ENCODE measurements at regions not wholly inside any gene's neighbourhood (a gene's known extent, or its start where the extent isn't known, plus 50 kb on each side); places are given as distances from the start of the nearest gene placed in this dataset.

DNA sequence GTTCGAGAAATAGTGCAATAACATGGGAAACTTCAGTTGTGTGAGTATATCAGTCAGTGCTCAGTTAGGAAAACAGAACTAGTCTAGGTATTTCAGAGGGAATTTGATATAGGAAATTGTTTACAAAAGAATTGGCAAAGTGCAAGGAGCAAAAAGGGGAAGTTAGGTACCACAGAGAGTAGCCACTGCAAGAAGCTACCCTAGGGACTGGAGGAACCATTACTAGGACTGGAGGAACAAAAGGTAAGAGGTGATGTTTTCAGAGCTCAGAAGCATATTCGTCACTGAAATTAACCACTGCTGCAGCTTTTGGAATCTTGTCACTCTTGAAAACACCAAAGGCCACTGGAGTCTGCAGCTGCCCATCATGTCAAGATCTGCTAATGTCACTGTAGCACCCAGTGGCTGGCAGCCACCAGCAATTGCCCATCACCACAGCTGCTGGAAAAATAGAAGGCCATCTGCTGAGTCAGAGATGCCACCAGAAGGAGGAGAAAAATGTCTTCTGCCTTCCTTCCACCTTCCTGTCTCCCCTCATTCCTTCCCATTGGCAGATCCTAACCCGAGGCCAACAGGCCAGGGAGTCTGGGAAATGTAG, 160.6 kb upstream of the RPS6KA3 start:
- no peak for DNase-seq (ENCODE audit: low read depth)

DNA sequence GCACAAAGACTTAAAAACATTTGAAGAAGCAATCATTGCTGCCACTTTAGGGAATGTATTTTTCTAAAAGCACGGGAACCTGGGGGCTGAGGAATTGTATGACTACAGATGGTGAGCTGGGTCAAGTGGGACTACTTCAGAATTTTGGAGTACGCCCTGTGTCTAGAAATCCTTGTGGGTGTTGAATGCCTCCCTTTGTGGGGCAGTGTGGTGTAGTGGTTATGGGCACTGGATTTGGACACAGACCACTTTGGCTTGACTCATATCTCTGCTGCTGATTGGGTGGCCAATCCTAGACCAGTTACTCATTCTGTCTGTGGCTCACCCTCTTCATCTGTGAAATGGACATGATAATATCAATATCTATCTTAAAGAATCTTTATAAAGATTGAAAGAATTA, 155.0 kb upstream of the RPS6KA3 start:
- DNase-seq (ENCODE audit: low read depth): no peak

- no peak for DNase-seq (ENCODE audit: low read depth)
Observed at GRCh38 chrX:20421275-20421674, 154.6 kb upstream of the RPS6KA3 start.

DNA sequence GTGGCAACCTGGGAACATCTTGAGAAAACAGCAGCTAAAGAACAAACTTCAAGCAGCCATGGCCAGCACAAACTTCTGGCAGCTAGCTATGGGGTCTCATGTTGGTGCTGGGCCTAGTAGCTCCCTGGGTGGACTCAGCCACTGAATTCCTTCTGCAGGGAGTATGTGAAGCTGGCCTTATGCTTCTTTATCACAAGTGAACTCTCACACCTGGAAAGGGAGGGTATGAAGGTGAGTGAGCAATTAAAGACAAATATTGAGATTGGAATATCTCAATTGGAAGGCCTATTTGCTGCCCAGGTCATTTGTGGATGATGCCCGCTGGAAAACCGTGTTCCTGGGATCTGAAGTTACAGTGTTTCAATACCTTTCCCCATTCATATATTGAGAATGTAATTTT, 153.3 kb upstream of the RPS6KA3 start:
- no peak for DNase-seq (ENCODE audit: low read depth)

GRCh38 chrX:20418379-20419150, 151.9 kb upstream of the RPS6KA3 start:
- no peak for DNase-seq (ENCODE audit: low read depth)

DNA sequence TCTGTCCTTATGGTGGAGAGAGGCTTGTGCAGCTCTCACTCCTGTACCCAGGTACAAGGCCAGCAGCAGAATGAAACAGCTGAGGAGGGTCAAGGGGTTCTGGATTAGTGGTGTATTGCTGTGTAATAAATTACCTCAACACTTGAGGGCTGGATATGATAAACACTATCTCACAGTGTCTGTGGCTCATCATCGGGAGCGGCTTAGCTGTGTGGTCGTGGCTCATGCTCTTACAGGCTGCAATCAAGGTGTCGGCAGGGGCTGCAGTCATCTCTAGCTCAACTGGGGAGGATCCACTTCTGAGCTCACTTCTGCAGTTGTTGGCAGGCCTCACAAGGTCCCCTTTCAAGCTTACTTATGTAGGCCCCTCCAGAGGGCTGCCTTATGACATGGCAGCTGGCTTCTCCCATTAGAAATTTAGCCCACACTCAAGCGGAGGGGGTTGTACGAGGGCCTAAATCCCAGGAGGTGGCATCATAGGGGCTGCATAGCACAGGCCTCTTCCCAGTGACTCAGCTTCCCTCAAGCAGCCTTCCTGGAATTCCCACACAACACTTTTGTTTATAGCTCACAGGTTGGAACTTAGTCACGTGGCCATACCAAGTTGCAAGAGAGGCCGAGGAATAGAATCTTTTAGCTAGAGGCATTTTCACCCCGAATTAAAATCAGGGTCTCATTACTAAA, 148.2 kb upstream of the RPS6KA3 start:
- no peak for DNase-seq (ENCODE audit: low read depth)

DNA sequence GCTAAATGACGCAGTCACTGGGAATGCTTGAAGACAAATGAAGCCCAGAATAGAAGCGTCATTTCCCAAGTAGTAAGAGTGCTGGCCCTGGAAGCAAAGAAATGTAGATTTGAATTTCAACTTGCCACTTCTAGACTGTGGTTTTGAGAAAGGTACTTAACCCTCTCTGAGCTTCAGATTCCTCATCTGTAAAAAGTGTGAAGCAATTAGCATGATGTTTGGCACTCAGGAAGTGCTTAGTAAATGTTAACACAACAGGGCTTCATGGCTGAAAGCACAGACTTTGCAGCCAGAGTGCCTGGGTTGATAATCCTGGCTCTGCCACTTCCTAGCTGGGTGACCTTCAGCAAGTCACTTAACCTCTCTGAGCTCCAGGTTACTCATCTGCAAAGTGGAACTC, 147.4 kb upstream of the RPS6KA3 start:
- DNase-seq (ENCODE audit: low read depth): no peak

GRCh38 chrX:20412871-20413486, 146.3 kb upstream of the RPS6KA3 start:
- peak; percentile 12 for DNase-seq (ENCODE audit: low read depth)

DNA sequence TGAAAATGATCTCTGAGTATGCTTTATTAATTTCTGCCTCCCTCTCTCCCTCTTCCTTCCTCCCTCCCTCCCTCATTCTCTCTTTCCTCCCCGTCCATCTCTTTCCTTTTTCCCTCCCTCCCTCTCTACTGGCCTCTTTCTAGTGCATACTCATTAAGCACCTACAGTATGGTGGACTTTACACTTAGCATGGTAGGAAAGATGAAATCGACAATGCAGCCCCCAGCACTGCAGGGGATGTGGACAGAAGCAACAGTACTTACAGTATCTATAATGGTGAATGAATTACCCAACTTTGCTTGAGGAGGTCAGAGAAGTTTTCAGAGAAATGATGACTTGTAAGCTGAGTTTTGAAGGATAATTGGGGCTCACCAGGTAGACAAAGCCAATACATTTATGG, 143.8 kb upstream of the RPS6KA3 start:
- no peak for DNase-seq (ENCODE audit: low read depth)

DNA sequence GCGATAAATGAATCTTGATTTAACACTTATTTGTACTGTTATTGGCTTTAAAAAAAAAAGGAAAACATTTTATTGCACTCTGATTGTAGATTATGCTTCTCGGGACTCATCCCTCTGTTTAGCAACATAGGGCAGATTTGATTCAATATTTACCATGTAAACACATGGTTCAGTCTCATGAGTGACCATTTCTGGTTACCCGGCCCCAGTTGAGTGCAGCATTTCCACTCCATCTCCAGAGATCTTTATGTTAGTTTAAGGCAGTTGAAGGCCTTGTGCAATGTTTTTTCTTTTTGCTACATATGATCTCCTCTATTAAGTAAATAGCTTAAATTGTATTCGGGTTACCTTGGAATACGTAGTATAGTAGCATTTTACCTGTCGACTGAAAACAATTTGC, 143.3 kb upstream of the RPS6KA3 start:
- no peak for DNase-seq (ENCODE audit: low read depth)

DNA sequence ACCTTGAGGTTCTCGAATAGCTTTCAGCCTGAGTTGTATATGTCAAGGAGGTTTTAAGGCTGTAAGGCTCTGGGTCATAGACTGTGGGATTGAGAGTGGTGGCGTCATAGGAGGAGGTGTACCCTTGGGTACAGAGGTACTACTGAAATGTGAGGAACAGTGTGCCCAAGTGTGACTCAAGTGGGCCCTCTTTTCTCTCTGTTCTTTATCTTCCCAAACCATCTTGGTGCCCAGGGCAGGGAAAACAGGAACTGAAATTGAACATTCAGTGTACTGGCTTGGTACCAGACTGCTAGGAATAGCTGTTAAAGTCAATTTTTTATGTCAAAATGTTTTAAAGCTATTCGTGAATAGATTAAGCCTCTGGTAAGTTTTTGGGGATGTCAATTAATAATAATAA, 136.2 kb upstream of the RPS6KA3 start:
- no peak for DNase-seq (ENCODE audit: low read depth)

DNA sequence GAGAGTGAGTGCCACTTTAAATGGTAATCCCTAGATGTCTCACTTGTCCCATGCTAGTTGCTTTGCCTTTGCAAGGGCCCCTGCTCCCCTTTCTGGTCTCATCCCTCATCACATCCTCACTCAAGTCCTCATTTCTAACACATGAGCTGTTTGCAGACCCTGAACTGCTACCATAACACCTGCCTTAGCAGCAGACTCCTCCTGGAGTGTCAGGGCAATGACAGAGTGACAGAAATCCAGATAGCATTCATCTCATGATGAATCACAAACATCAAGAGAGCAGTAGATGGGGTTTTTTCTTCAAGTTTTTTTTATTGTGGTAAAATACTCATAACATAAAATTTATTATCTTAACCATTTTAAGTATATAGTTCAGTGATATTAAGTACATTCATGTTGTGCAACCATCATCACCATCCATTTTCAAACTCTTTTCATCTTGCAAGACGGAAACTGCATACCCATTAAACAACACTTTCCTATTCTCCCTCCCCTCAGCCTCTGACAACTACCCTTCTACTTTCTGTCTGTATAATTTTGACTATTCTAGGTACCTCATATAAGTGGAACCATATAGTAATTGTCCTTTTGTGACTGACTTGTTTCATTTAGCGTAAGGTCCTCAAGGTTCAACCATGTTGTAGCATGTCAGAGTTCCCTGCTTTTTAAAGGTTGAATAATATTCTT, 133.2 kb upstream of the RPS6KA3 start:
- no peak for DNase-seq (ENCODE audit: low read depth)

DNA sequence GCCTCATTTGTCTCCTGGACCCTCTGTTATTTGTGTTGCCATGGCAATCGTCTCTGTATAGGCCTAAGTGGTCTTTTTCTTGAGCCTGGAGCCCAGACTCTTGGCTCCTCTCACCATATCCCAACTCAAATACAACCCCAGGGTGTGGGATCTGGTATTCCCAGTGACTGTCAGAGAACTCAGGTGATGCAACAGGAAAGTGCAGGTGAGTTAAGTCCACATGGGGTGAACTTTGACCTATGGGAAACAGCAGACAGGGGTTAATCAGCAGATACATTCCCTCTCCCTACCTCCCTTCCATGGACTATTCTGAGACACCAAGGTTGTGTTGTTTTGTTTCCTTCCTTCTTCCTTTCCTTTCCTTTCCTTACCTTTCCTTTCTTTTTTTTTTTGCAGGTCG, 130.9 kb upstream of the RPS6KA3 start:
- DNase-seq (ENCODE audit: low read depth): no peak

- DNase-seq (ENCODE audit: low read depth): no peak
Observed at GRCh38 chrX:20394451-20394850, 127.7 kb upstream of the RPS6KA3 start.

DNA sequence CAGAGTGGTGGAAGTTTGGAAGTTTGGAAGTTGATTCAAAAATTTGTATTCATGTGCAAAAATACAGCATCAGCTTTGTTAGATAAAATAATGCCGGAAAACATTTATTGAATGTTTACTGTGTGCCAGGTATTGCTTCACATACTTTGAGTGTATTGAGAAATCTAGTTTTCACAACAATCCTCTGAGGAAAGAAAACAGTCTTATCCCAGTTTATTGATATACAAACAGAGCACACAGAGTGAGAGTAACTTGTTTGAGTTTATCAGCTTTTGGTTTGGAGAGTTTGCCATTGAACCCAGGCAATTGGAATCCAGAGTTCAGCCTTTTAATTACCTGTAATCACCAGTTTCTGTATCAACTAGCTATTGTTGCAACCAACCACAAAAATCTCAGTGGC, 127.2 kb upstream of the RPS6KA3 start:
- no peak for DNase-seq (ENCODE audit: low read depth)

DNA sequence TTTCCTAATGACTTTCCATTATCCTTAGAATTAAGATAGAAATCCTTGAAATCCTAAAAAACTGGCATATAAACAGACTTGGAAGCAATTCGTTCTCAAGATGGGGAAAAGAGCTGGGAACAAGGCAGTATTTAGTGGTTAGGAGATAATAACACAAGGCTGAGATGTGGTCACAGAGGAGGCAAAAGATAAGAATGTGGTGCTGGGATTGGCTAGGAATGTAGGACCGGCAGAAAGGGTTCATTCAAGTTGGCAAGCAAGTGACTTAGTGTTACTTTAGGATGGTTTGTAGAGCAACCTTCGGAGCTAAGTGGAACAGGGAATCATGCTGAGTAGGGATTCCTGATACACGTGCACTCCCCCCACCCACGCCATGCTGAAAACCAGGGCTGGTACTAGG, 121.9 kb upstream of the RPS6KA3 start:
- DNase-seq (ENCODE audit: low read depth): no peak

DNA sequence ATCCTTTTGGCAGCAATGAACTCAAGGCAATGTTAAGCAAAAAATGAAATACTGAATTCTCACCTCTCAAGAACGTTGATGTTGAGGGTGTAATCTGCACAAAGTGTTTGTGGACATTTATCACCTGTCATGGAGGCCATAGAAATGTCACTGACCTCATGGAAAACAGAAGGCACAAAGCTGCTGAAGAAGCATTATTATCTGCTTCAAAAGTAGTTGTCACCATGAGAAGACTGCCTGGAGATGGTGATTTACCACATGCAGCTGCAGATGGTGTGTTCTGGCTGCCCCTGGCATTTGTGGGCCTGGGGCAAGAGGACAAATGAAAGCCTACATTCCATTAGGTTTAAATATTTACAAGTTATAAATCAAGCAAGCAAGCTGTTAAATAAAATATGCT, 116.8 kb upstream of the RPS6KA3 start:
- DNase-seq (ENCODE audit: low read depth): no peak

DNA sequence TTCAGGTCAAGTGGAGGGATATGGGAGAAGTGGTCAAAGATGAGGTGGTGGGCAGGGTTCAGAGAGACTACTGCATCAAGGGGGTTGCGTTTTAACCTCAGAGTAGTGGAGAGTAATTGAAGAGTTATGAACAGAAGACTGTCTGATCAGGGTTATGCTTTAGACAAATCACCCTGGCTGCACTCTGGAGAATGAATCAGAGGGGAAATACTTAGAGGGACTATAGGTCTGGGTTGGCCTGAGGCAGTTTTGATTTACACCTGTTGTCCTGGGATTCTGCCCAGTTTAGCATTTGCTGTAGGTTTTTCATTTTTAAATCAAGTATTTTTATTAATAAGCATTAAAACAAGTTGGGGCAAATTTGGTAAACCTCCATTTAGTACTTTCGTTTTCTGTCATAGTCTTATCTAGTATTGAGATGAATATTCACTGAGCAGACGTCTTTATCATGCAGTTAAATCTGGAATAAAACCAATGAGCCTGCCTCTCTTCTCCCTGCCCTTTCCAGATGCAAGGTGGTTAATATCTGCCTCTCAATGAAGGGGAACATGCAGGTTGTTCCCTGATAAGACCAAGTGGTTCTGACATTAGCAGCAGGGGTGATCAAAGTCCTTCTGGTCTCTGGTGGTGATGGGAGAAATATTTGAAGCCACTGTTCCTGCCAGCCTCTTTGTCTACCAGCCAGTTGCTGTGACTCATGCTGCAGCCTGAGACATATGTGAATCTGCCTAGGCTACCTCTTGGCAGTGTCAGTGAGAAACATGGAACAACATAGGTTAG, 116.0 kb upstream of the RPS6KA3 start:
- no peak for DNase-seq (ENCODE audit: low read depth)

GRCh38 chrX:20382082-20382481, 115.4 kb upstream of the RPS6KA3 start:
- no peak for DNase-seq (ENCODE audit: low read depth)

DNA sequence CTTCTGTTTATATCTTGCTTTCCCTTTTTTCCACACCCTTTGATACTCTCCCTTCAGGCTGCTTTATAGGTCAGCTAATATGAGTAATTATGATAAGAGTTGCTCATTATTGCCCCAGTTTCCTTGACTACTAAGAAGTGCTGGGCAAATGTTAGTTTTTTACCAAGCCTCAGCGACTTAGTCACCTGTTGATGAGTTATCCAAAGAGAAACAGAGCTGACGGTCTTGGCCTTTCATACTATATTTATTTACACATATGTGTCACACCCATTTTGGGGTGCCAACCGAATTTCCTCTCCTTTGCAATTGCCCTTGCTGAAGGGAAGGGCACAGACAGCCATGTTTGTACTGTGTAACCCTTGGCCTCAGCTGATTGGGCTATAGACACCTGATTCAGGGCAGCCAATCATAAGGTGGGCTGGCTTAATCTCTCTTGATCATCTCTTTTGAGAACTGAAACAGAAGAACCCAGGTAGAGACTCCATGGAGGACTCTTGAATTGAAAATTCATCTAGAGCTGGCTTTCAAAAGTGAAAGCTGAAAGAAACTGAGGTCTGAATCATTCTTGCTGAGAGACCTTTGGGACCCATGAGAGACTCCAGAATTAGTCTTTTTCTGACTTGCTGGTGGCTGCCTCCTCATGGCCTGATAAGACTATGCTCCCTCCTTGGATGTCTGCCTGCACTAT, 111.7 kb upstream of the RPS6KA3 start:
- no peak for DNase-seq (ENCODE audit: low read depth)

DNA sequence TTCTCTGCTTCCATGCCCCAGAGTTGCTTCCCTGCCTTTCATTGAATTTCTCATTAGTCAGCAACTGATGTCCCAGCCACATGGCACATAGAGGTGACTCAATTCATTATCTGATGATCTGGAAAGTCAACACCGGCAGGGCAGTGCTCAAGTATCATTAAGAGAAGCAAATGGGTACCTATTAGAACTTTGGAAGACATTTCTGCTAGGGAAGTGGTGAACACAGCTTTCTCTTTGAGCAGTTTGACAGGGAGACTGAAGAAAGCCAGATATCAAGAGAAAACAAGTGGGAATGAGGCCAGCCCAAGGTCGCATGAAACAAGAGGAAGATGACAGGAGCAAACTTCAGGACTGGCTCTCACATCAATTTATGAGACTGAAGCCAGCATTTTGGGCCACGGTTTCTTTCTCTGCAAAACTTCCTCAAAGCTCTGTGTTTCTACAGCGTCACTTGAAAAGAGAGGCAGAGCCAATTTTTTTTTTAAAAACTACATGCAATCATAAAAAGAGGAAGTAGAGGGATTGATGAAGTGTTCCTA, 108.3 kb upstream of the RPS6KA3 start:
- DNase-seq (ENCODE audit: low read depth): no peak
